ENCODE measurements at regions not wholly inside any gene's neighbourhood (a gene's known extent, or its start where the extent isn't known, plus 50 kb on each side); places are given as distances from the start of the nearest gene placed in this dataset.

DNA sequence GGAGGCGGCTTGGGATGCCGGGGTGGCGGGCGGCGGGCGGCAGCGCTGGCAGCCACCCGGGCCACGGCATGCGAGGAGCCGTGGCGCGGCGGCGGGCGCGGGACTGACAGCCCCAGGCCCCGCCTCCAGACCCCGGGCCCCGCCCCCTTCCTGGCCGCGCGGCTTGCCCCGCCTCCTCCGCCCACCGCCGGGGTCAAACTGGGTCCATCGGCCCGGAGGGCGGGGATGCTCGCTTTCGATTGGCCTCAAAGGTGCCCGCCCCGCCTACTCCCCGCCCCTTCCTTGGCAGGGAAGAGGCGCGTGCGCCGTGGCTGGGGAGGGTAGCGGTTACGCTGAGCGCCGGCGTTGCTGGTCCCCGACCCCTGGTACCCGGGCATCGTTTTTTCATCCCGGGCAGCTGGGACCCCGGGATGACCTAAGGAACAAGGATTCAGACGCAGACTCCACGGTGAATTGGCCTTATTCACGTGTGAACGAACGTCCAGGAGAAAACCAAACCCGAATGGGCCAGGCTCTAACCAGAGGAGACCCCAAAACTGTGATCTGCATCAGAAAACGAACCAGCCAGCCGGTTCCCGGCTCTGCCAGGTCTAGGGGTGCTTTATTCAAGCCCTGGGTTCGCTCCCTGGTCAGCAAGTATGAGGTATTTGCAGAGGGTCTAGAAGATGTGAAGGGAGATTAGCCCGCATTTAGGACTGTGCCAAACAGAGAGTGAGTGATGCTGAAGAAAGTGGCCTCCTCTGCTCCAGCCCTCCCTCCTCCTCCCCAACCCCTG is 117.2 kb upstream of the GUCA2B start:
- Histone ChIP-seq H3K36me3 (ENCODE audit: insufficient read depth, insufficient read length, low read length) (no peaks in the 10 kb centered on the region), H3K4me3 (ENCODE audit: insufficient read length, low read depth) (peak overlapping the region; percentile 79), H3K4me1 (ENCODE audit: insufficient read depth, insufficient read length) (no peaks in the 10 kb centered on the region), H3K9ac (ENCODE audit: insufficient read length, low read depth) (peak overlapping the region; percentile 70), H3K27me3 (ENCODE audit: insufficient read depth, insufficient read length) (peaks cover 51% of the 10 kb centered on the region), H3K9me3 (ENCODE audit: insufficient read depth, low read length) (no peaks in the 10 kb centered on the region)
- peak; percentile 97 for DNase-seq (ENCODE audit: low read depth, low spot score)
- TF ChIP-seq ZNF274 (IDR thresholded peaks at IDR 0.05; ENCODE audit: low read depth, low read length) (no peak), SUZ12 (IDR thresholded peaks at IDR 0.05; ENCODE audit: extremely low read depth, insufficient read depth, insufficient read length) (no peak), YY1 (IDR thresholded peaks at IDR 0.05; ENCODE audit: insufficient read depth, insufficient read length) (no peak)

DNA sequence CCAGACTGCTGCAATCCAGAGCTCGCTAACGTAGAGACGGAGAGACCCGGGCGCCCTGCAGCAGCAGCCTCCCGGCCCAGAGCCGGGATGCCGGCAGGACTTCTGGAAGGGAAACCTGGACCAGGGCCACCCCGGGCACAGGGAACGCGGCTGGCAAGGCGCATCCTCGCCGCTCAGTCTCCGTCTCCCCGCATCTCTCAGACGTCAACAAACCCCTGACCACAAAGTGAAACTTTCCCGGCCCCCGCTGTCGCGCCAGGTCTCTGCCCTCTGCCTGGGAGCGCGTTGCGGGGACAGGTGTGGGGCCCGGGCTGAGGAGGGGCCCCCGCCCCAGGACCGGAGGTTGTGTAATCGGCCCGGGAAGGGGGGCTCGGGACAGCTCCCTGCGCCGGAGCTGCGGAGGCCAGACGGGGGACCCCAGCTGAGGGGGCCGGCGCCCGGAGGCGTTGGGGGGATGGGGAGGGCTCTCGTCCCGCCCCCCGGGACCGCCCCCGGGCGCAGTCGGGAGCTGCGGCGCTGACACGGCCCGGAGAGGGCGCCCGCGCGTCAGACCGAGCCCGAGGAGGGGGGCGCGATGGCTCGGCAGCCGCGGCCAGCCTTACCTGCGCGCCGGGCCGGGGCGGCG is 116.6 kb upstream of the HIVEP3 start:
- H3K4me1 ChIP-seq (ENCODE audit: insufficient read depth, insufficient read length): no peaks in the 10 kb centered on the region

DNA sequence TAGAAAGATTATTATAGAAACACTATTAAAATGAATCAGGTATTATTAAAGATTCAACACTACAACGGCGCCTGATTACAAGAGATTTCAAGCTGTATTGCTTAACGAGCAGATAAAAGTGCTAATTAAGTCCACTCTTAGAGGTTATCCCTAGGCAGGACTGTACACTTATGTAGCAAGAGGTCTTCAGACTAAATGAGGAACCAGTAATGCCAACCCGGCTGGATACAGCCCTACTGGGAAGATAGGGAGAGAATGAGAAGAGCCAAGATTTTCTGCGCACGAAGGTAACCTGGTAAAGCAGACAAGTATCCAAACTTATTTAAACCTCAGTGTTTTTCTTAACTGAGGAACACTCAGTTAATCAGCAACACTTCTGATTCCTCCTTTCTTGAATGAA is 115.7 kb upstream of the HIVEP3 start:
- Histone ChIP-seq H3K36me3 (ENCODE audit: insufficient read depth, insufficient read length, low read length) (no peaks in the 10 kb centered on the region), H3K27me3 (ENCODE audit: insufficient read depth, insufficient read length) (peaks cover 49% of the 10 kb centered on the region), H3K9me3 (ENCODE audit: insufficient read depth, low read length) (no peaks in the 10 kb centered on the region), H3K4me1 (ENCODE audit: insufficient read depth, insufficient read length) (no peaks in the 10 kb centered on the region), H3K9ac (ENCODE audit: insufficient read length, low read depth) (no peak overlapping the region), H3K4me3 (ENCODE audit: insufficient read length, low read depth) (no peak overlapping the region)
- no peak for TF ChIP-seq SUZ12 (IDR thresholded peaks at IDR 0.05; ENCODE audit: extremely low read depth, insufficient read depth, insufficient read length)
- TF ChIP-seq ZNF274 (IDR thresholded peaks at IDR 0.05; ENCODE audit: low read depth, low read length): no peak
- no peak for TF ChIP-seq YY1 (IDR thresholded peaks at IDR 0.05; ENCODE audit: insufficient read depth, insufficient read length)
- DNase-seq (ENCODE audit: low read depth, low spot score): no peak

More for the DNA sequence above, 116.6 kb upstream of the HIVEP3 start:
- H3K4me3 ChIP-seq (ENCODE audit: insufficient read length, low read depth): peak overlapping the region; percentile 66
- peak overlapping the region; percentile 78 for H3K9ac ChIP-seq (ENCODE audit: insufficient read length, low read depth)
- H3K36me3 ChIP-seq (ENCODE audit: insufficient read depth, insufficient read length, low read length): no peaks in the 10 kb centered on the region
- peak; percentile 72 for DNase-seq (ENCODE audit: low read depth, low spot score)
- TF ChIP-seq ZNF274 (IDR thresholded peaks at IDR 0.05; ENCODE audit: low read depth, low read length): no peak
- TF ChIP-seq YY1 (IDR thresholded peaks at IDR 0.05; ENCODE audit: insufficient read depth, insufficient read length): no peak
- TF ChIP-seq SUZ12 (IDR thresholded peaks at IDR 0.05; ENCODE audit: extremely low read depth, insufficient read depth, insufficient read length): no peak
- H3K9me3 ChIP-seq (ENCODE audit: insufficient read depth, low read length): no peaks in the 10 kb centered on the region
- peaks cover 49% of the 10 kb centered on the region for H3K27me3 ChIP-seq (ENCODE audit: insufficient read depth, insufficient read length)

DNA sequence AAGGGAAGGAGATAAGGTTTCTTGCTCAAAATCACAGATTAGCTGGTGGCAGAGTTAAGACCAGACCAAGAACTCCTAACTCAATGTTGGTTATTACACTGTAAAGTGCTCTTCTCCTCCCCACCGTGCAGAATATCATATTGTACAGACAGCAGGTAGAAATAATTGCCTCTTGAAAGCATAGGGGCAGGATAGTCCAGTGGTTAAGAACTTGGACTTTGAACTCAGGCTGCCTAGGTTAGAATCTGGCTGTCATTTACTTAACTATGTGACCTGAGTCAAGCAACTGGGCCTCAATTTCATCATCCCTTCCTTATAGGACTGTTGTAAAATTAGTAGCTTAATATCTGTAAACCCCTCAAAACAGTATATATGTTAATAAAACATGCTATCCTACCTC is 114.9 kb upstream of the HIVEP3 start:
- TF ChIP-seq ZNF274 (IDR thresholded peaks at IDR 0.05; ENCODE audit: low read depth, low read length) (no peak), SUZ12 (IDR thresholded peaks at IDR 0.05; ENCODE audit: extremely low read depth, insufficient read depth, insufficient read length) (no peak), YY1 (IDR thresholded peaks at IDR 0.05; ENCODE audit: insufficient read depth, insufficient read length) (no peak)
- H3K4me3 ChIP-seq (ENCODE audit: insufficient read length, low read depth): no peak overlapping the region
- no peaks in the 10 kb centered on the region for H3K4me1 ChIP-seq (ENCODE audit: insufficient read depth, insufficient read length)
- no peak overlapping the region for H3K9ac ChIP-seq (ENCODE audit: insufficient read length, low read depth)
- H3K36me3 ChIP-seq (ENCODE audit: insufficient read depth, insufficient read length, low read length): no peaks in the 10 kb centered on the region
- no peak for DNase-seq (ENCODE audit: low read depth, low spot score)
- H3K9me3 ChIP-seq (ENCODE audit: insufficient read depth, low read length): no peaks in the 10 kb centered on the region
- peaks cover 46% of the 10 kb centered on the region for H3K27me3 ChIP-seq (ENCODE audit: insufficient read depth, insufficient read length)

DNA sequence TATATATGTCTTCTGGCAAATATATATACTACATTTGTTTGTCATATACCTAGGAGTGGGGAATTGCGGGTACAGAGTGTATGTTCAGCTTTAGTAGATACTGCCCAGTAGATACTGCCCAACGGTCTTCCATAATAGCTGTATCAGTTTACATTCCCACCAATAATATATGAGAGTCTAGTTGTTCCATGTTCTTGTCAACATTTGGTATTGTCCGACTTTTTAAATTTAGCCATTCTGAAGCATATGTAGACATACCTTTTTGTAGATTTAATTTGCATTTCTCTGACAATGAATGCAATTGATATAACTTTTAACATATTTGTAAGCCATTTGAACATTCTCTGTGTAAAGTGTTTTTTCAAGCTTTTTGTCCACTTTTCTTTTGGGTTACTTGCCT is 99.0 kb upstream of the HIVEP3 start:
- Histone ChIP-seq H3K9ac (ENCODE audit: insufficient read length, low read depth) (no peak overlapping the region), H3K36me3 (ENCODE audit: insufficient read depth, insufficient read length, low read length) (no peaks in the 10 kb centered on the region), H3K9me3 (ENCODE audit: insufficient read depth, low read length) (no peaks in the 10 kb centered on the region), H3K4me3 (ENCODE audit: insufficient read length, low read depth) (no peak overlapping the region), H3K27me3 (ENCODE audit: insufficient read depth, insufficient read length) (no peaks in the 10 kb centered on the region), H3K4me1 (ENCODE audit: insufficient read depth, insufficient read length) (no peaks in the 10 kb centered on the region)
- DNase-seq (ENCODE audit: low read depth, low spot score): no peak
- TF ChIP-seq YY1 (IDR thresholded peaks at IDR 0.05; ENCODE audit: insufficient read depth, insufficient read length) (no peak), ZNF274 (IDR thresholded peaks at IDR 0.05; ENCODE audit: low read depth, low read length) (no peak), SUZ12 (IDR thresholded peaks at IDR 0.05; ENCODE audit: extremely low read depth, insufficient read depth, insufficient read length) (no peak)

DNA sequence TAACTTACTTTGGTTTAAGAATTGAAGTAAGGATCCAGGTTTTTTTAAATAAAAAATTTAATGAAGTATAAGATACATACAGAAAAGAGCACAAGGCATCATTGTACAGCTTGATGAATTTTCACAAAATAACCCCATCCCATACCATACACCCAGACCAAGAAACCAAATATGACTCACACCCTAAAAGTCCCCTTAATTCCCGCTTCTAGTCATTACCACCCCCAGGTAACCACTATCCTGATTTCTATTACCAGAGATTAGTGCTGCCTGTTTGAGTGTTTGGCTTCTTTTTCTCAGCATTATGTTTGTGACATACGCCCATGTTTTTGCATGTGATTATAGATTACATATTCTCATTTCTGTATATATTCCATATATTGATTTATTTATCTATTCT is 98.5 kb upstream of the HIVEP3 start:
- no peaks in the 10 kb centered on the region for H3K9me3 ChIP-seq (ENCODE audit: insufficient read depth, low read length)
- DNase-seq (ENCODE audit: low read depth, low spot score): no peak
- H3K36me3 ChIP-seq (ENCODE audit: insufficient read depth, insufficient read length, low read length): no peaks in the 10 kb centered on the region
- no peak overlapping the region for H3K9ac ChIP-seq (ENCODE audit: insufficient read length, low read depth)
- H3K27me3 ChIP-seq (ENCODE audit: insufficient read depth, insufficient read length): no peaks in the 10 kb centered on the region
- no peak for TF ChIP-seq ZNF274 (IDR thresholded peaks at IDR 0.05; ENCODE audit: low read depth, low read length)
- no peak for TF ChIP-seq SUZ12 (IDR thresholded peaks at IDR 0.05; ENCODE audit: extremely low read depth, insufficient read depth, insufficient read length)
- TF ChIP-seq YY1 (IDR thresholded peaks at IDR 0.05; ENCODE audit: insufficient read depth, insufficient read length): no peak
- H3K4me1 ChIP-seq (ENCODE audit: insufficient read depth, insufficient read length): no peaks in the 10 kb centered on the region
- H3K4me3 ChIP-seq (ENCODE audit: insufficient read length, low read depth): no peak overlapping the region

DNA sequence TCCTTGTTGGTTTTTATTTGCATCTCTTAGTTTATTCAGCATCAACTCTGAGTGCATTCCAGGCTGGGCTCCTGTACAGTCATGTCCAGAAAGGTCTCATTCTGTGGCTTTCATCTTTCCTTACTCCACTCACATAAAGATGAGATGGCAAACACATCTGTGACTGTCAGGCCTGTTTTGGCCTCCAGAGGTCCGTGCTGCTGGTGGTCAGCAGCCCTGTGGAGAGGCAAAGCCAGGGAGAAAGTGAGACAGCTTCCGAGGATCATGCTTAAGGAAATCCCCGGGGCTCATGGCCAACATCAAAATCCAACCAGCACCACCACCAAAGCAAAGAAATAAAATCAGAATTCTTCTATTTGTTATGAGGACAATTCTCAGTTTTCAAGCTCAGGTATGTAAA is 96.1 kb upstream of the HIVEP3 start:
- H3K36me3 ChIP-seq (ENCODE audit: insufficient read depth, insufficient read length, low read length): no peaks in the 10 kb centered on the region
- no peak for DNase-seq (ENCODE audit: low read depth, low spot score)
- no peak for TF ChIP-seq ZNF274 (IDR thresholded peaks at IDR 0.05; ENCODE audit: low read depth, low read length)
- no peak for TF ChIP-seq YY1 (IDR thresholded peaks at IDR 0.05; ENCODE audit: insufficient read depth, insufficient read length)
- no peak for TF ChIP-seq SUZ12 (IDR thresholded peaks at IDR 0.05; ENCODE audit: extremely low read depth, insufficient read depth, insufficient read length)
- no peaks in the 10 kb centered on the region for H3K9me3 ChIP-seq (ENCODE audit: insufficient read depth, low read length)
- no peaks in the 10 kb centered on the region for H3K4me1 ChIP-seq (ENCODE audit: insufficient read depth, insufficient read length)
- H3K27me3 ChIP-seq (ENCODE audit: insufficient read depth, insufficient read length): no peaks in the 10 kb centered on the region
- H3K4me3 ChIP-seq (ENCODE audit: insufficient read length, low read depth): no peak overlapping the region
- no peak overlapping the region for H3K9ac ChIP-seq (ENCODE audit: insufficient read length, low read depth)

All from NT2/D1 (cell line).